GM10266 (cell line): ENCODE measurements at regions not wholly inside any gene's neighbourhood (a gene's known extent, or its start where the extent isn't known, plus 50 kb on each side); places are given as distances from the start of the nearest gene placed in this dataset.
"Not testable (repeated sequence)": the region's sequence is repeated elsewhere in the genome, so short reads cannot be mapped to it uniquely, and the experiment has no call there.

ENCODE experiments used
- DNase-seq: peaks from one replicate; pipeline ENCODE4 v3.0.0; 2012; ENCODE audit errors: extremely low spot score

- DNase-seq, result not testable (repeated sequence)
Measured at GRCh38 chr5:176018598-176018997, 50.5 kb upstream of the THOC3 start.

- not testable (repeated sequence) for DNase-seq
Measured at GRCh38 chr5:176020852-176021251, 52.7 kb upstream of the THOC3 start.

GRCh38 chr5:176023535-176023934 is 55.4 kb upstream of the THOC3 start:
- DNase-seq, result not testable (repeated sequence)

GRCh38 chr5:176029445-176029844 is 61.3 kb upstream of the THOC3 start:
- not testable (repeated sequence) for DNase-seq

- not testable (repeated sequence) for DNase-seq
Measured at GRCh38 chr5:176030361-176031117, 62.4 kb upstream of the THOC3 start.

GRCh38 chr5:176031118-176031510 is 63.0 kb upstream of the THOC3 start:
- not testable (repeated sequence) for DNase-seq

- DNase-seq, result not testable (repeated sequence)
Measured at GRCh38 chr5:176033186-176033585, 65.1 kb upstream of the THOC3 start.

GRCh38 chr5:176034407-176035200 is 66.5 kb upstream of the THOC3 start:
- DNase-seq, result not testable (repeated sequence)

- DNase-seq, result not testable (repeated sequence)
Measured at GRCh38 chr5:176035201-176035530, 67.1 kb upstream of the THOC3 start.

- not testable (repeated sequence) for DNase-seq
Measured at GRCh38 chr5:176035816-176036308, 67.7 kb upstream of the THOC3 start.

- not testable (repeated sequence) for DNase-seq
Measured at GRCh38 chr5:176036391-176036790, 68.3 kb upstream of the THOC3 start.

- not testable (repeated sequence) for DNase-seq
Measured at GRCh38 chr5:176037190-176037589, 69.1 kb upstream of the THOC3 start.

- not testable (repeated sequence) for DNase-seq
Measured at GRCh38 chr5:176040105-176040801, 72.1 kb upstream of the THOC3 start.

- DNase-seq, result not testable (repeated sequence)
Measured at GRCh38 chr5:176041248-176041994, 73.3 kb upstream of the THOC3 start.

- DNase-seq, result not testable (repeated sequence)
Measured at GRCh38 chr5:176042020-176042658, 74.0 kb upstream of the THOC3 start.

- DNase-seq, result not testable (repeated sequence)
Measured at GRCh38 chr5:176043252-176043829, 75.2 kb upstream of the THOC3 start.

GRCh38 chr5:176043986-176044385 is 75.9 kb upstream of the THOC3 start:
- not testable (repeated sequence) for DNase-seq

- not testable (repeated sequence) for DNase-seq
Measured at GRCh38 chr5:176044431-176044830, 76.3 kb upstream of the THOC3 start.

GRCh38 chr5:176045442-176045841 is 77.3 kb upstream of the THOC3 start:
- not testable (repeated sequence) for DNase-seq

- not testable (repeated sequence) for DNase-seq
Measured at GRCh38 chr5:176048671-176049070, 80.6 kb upstream of the THOC3 start.
